ENCODE measurements at regions not wholly inside any gene's neighbourhood (a gene's known extent, or its start where the extent isn't known, plus 50 kb on each side); places are given as distances from the start of the nearest gene placed in this dataset.

GRCh38 chr21:14321042-14321441 lies 61.9 kb downstream of the HSPA13 start:
- H3K4me3 ChIP-seq (ENCODE audit: low read depth in 1 of 3, low read length in 3 of 3): no peak overlapping the region
- no peaks in the 10 kb centered on the region for H3K4me1 ChIP-seq (ENCODE audit: control insufficient read depth in 4 of 4, insufficient read depth in 4 of 4, low read length in 3 of 4)
- H3K27me3 ChIP-seq (ENCODE audit: control insufficient read depth in 4 of 4, insufficient read depth in 4 of 4, low read length in 3 of 4): peaks cover 0 to 5% (median 1%) of the 10 kb centered on the region in 4 donors
- 82% methylated on average over 5 of the region's 5 CpGs for WGBS
- no peak for TF ChIP-seq NR2F2 (IDR thresholded peaks at IDR 0.05)
- no peak for TF ChIP-seq TAF1 (conservative IDR thresholded peaks at IDR 0.05)
- TF ChIP-seq YY1 (IDR thresholded peaks at IDR 0.05): no peak
- TF ChIP-seq CTCF (IDR thresholded peaks at IDR 0.05; ENCODE audit: low read depth, low read length, missing input control): no peak
- no peak for TF ChIP-seq ZBTB33 (IDR thresholded peaks at IDR 0.05)
- no peak for TF ChIP-seq HNF4G (IDR thresholded peaks at IDR 0.05)
- TF ChIP-seq EGR1 (IDR thresholded peaks at IDR 0.05; ENCODE audit: low read depth in 2 of 2): no peak
- no peak for TF ChIP-seq FOXA2 (IDR thresholded peaks at IDR 0.05)
- no peak for TF ChIP-seq RAD21 (IDR thresholded peaks at IDR 0.05)
- no peak for TF ChIP-seq RXRA (IDR thresholded peaks at IDR 0.05)
- TF ChIP-seq, protein P1, sequence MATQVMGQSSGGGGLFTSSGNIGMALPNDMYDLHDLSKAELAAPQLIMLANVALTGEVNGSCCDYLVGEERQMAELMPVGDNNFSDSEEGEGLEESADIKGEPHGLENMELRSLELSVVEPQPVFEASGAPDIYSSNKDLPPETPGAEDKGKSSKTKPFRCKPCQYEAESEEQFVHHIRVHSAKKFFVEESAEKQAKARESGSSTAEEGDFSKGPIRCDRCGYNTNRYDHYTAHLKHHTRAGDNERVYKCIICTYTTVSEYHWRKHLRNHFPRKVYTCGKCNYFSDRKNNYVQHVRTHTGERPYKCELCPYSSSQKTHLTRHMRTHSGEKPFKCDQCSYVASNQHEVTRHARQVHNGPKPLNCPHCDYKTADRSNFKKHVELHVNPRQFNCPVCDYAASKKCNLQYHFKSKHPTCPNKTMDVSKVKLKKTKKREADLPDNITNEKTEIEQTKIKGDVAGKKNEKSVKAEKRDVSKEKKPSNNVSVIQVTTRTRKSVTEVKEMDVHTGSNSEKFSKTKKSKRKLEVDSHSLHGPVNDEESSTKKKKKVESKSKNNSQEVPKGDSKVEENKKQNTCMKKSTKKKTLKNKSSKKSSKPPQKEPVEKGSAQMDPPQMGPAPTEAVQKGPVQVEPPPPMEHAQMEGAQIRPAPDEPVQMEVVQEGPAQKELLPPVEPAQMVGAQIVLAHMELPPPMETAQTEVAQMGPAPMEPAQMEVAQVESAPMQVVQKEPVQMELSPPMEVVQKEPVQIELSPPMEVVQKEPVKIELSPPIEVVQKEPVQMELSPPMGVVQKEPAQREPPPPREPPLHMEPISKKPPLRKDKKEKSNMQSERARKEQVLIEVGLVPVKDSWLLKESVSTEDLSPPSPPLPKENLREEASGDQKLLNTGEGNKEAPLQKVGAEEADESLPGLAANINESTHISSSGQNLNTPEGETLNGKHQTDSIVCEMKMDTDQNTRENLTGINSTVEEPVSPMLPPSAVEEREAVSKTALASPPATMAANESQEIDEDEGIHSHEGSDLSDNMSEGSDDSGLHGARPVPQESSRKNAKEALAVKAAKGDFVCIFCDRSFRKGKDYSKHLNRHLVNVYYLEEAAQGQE (IDR thresholded peaks at IDR 0.05): no peak
- TF ChIP-seq JUND (IDR thresholded peaks at IDR 0.05): no peak
- no peak for TF ChIP-seq GABPA (IDR thresholded peaks at IDR 0.05 in 1 of 2, conservative IDR thresholded peaks at IDR 0.05 in 1 of 2)
- H3K9me3 ChIP-seq (ENCODE audit: control insufficient read depth in 4 of 4, low read length in 3 of 4): no peaks in the 10 kb centered on the region
- no peaks in the 10 kb centered on the region for H3K36me3 ChIP-seq (ENCODE audit: control insufficient read depth in 4 of 4, insufficient read depth in 3 of 4, low read depth in 1 of 4, low read length in 3 of 4)
- DNase-seq (ENCODE audit: low spot score): no peak
- no peak overlapping the region for H3K27ac ChIP-seq (ENCODE audit: low read depth in 1 of 2, low read length in 2 of 2)
- no peak overlapping the region for H3K9ac ChIP-seq (ENCODE audit: low read depth in 1 of 2, low read length in 2 of 2)

GRCh38 chr21:14319805-14320204 lies 63.1 kb downstream of the HSPA13 start:
- no peak overlapping the region for H3K4me3 ChIP-seq (ENCODE audit: low read depth in 1 of 3, low read length in 3 of 3)
- no peaks in the 10 kb centered on the region for H3K9me3 ChIP-seq (ENCODE audit: control insufficient read depth in 4 of 4, low read length in 3 of 4)
- no peaks in the 10 kb centered on the region for H3K36me3 ChIP-seq (ENCODE audit: control insufficient read depth in 4 of 4, insufficient read depth in 3 of 4, low read depth in 1 of 4, low read length in 3 of 4)
- no peak for TF ChIP-seq SP1 (IDR thresholded peaks at IDR 0.05)
- TF ChIP-seq FOXA1 (IDR thresholded peaks at IDR 0.05): no peak
- TF ChIP-seq, protein P1 (IDR thresholded peaks at IDR 0.05): no peak
- no peak for TF ChIP-seq CTCF (IDR thresholded peaks at IDR 0.05; ENCODE audit: low read depth, low read length, missing input control)
- TF ChIP-seq NR2F2 (IDR thresholded peaks at IDR 0.05): no peak
- no peak for TF ChIP-seq RAD21 (IDR thresholded peaks at IDR 0.05)
- no peak for TF ChIP-seq JUND (IDR thresholded peaks at IDR 0.05)
- TF ChIP-seq GABPA (IDR thresholded peaks at IDR 0.05 in 1 of 2, conservative IDR thresholded peaks at IDR 0.05 in 1 of 2): no peak
- TF ChIP-seq ATF3 (IDR thresholded peaks at IDR 0.05): no peak
- no peak for TF ChIP-seq EGR1 (IDR thresholded peaks at IDR 0.05; ENCODE audit: low read depth in 2 of 2)
- no peak for TF ChIP-seq MAX (IDR thresholded peaks at IDR 0.05)
- TF ChIP-seq FOXA2 (IDR thresholded peaks at IDR 0.05): no peak
- TF ChIP-seq YY1 (IDR thresholded peaks at IDR 0.05): no peak
- TF ChIP-seq HNF4A (conservative IDR thresholded peaks at IDR 0.05): no peak
- no peak for TF ChIP-seq HNF4G (IDR thresholded peaks at IDR 0.05)
- TF ChIP-seq RXRA (IDR thresholded peaks at IDR 0.05): no peak
- no peaks in the 10 kb centered on the region for H3K4me1 ChIP-seq (ENCODE audit: control insufficient read depth in 4 of 4, insufficient read depth in 4 of 4, low read length in 3 of 4)
- H3K9ac ChIP-seq (ENCODE audit: low read depth in 1 of 2, low read length in 2 of 2): no peak overlapping the region
- no peak for DNase-seq (ENCODE audit: low spot score)
- peaks cover 0 to 5% (median 1%) of the 10 kb centered on the region in 4 donors for H3K27me3 ChIP-seq (ENCODE audit: control insufficient read depth in 4 of 4, insufficient read depth in 4 of 4, low read length in 3 of 4)
- H3K27ac ChIP-seq (ENCODE audit: low read depth in 1 of 2, low read length in 2 of 2): no peak overlapping the region
- 41% methylated on average over 1 of the region's 1 CpG for WGBS
